Smooth muscle cell (in vitro differentiated cells): ENCODE measurements at regions not wholly inside any gene's neighbourhood (a gene's known extent, or its start where the extent isn't known, plus 50 kb on each side); places are given as distances from the start of the nearest gene placed in this dataset.

ENCODE experiments used
- DNase-seq: peaks from one replicate; lab custom pipeline; 2025; ENCODE audit not compliant: unreplicated experiment; lab: John Stamatoyannopoulos, UW
- H2AFZ ChIP-seq: fragments of 200-600 bp; sonication (generic); 2 replicates; pipeline ENCODE4 v1.6.0; 2016; ENCODE audit warnings: antibody characterized with exemption, low read depth, mild to moderate bottlenecking
- H3F3A ChIP-seq: fragments of 200-600 bp; sonication (generic); 2 replicates; pipeline ENCODE4 v1.6.0; 2017; ENCODE audit warnings: antibody characterized with exemption, low read depth
- H3K27ac ChIP-seq: fragments of 200-600 bp; sonication (generic); 2 replicates; pipeline ENCODE4 v1.5.1; 2016; ENCODE audit warnings: low read depth, mild to moderate bottlenecking
- H3K27me3 ChIP-seq: fragments of 200-600 bp; sonication (generic); 2 replicates; pipeline ENCODE4 v1.6.1; 2016; ENCODE audit warnings: low read depth, mild to moderate bottlenecking
- H3K36me3 ChIP-seq: fragments of 200-600 bp; sonication (generic); 2 replicates; pipeline ENCODE4 v1.5.1; 2016; ENCODE audit warnings: low read depth
- H3K4me1 ChIP-seq: fragments of 200-600 bp; sonication (generic); 2 replicates; pipeline ENCODE4 v1.5.1; 2016; ENCODE audit warnings: low read depth
- H3K4me2 ChIP-seq: fragments of 200-600 bp; sonication (generic); 2 replicates; pipeline ENCODE4 v1.6.0; 2016; ENCODE audit warnings: mild to moderate bottlenecking
- H3K4me3 ChIP-seq: fragments of 200-600 bp; sonication (generic); 2 replicates; pipeline ENCODE4 v1.5.1; 2016; ENCODE audit warnings: mild to moderate bottlenecking
- H3K79me2 ChIP-seq: fragments of 200-600 bp; sonication (generic); 2 replicates; pipeline ENCODE4 v1.6.0; 2016; ENCODE audit warnings: low read depth, mild to moderate bottlenecking
- H3K9ac ChIP-seq: fragments of 200-600 bp; sonication (generic); 2 replicates; pipeline ENCODE4 v1.6.0; 2016; ENCODE audit warnings: low read depth
- H3K9me3 ChIP-seq: fragments of 200-600 bp; sonication (generic); replicated peaks from 2 replicates; pipeline ENCODE4 v1.5.1; 2016; ENCODE audit warnings: low read depth
- H4K20me1 ChIP-seq: fragments of 200-600 bp; sonication (generic); 2 replicates; pipeline ENCODE4 v1.6.0; 2016; ENCODE audit warnings: low read depth
- WGBS: methylation state at CpG from one replicate; pipeline ENCODE4 v1.1.7; 2016; ENCODE audit warnings: low lambda C conversion rate; 5-methylcytosine and 5-hydroxymethylcytosine counted together
- TF ChIP-seq, protein P1 (sequence below): fragments of 200-600 bp; sonication (generic); IDR thresholded peaks from 2 replicates; pipeline ENCODE4 v1.5.1; 2017; ENCODE audit warnings: borderline replicate concordance, mild to moderate bottlenecking, antibody characterized with exemption; ENCODE audit not compliant: insufficient read depth, poor library complexity, severe bottlenecking

DNA sequence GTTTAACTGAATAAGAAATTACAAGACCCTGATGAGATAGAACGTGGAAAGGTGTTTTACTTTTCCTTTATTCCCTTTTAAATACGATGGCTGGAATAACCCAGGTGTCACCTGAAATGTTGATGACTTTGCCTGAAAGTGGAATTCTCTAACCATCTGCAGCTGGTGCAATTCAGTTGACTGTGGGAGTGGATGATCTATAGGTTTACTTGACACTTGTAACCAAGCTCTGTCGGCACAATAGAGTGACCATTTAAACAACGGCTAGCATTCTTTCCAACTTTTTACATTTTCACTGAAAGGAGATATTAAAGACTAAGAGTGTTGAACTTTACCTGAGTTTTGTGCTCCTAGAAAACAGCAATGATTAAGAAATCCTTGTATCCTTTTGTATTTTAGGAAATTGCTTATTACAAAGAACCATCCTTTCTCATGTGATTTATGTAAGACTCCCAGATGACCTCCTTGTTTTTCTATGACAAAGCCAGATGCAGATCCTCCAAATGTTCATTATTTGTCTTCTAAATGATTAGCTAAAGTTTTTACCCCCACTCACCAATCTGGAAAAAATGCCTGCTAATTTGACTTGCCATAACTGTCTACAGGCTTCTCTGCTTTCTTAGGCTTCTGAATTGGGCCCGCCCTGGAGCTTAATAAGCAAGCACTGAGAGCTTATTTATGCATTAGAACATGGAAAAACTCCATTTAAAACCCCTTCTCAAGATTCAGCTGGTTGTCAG lies 129.5 kb upstream of the LRRC7 start:
- no peak overlapping the region for H3K27ac ChIP-seq
- no peak overlapping the region for H3K4me2 ChIP-seq

DNA sequence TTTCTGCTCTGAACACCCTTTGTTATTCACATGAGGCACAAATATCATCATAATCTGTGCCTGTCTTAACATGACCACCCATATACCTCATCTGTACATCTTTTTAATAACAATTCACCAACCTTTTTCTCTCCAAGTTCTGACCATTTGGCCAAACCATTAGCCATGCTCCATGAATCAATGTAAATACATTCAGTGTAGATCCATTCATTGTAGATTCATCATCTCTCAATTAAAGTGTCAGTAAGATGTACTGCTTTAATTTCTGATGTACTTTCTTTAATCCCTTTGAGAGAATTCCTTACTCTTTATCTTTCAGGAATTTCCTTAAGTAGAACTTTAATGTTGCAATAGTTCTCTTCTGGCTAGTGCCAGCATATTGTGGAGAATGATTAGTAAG lies 126.2 kb upstream of the LRRC7 start:
- no peaks in the 10 kb centered on the region for H3K9me3 ChIP-seq
- no peak overlapping the region for H3K4me3 ChIP-seq
- DNase-seq: no peak
- no peaks in the 10 kb centered on the region for H4K20me1 ChIP-seq
- H3K36me3 ChIP-seq: no peaks in the 10 kb centered on the region
- no peaks in the 10 kb centered on the region for H3K27me3 ChIP-seq
- no peaks in the 10 kb centered on the region for H3K79me2 ChIP-seq
- no peak overlapping the region for H3K27ac ChIP-seq
- H3F3A ChIP-seq: no peaks in the 10 kb centered on the region
- TF ChIP-seq, protein P1, sequence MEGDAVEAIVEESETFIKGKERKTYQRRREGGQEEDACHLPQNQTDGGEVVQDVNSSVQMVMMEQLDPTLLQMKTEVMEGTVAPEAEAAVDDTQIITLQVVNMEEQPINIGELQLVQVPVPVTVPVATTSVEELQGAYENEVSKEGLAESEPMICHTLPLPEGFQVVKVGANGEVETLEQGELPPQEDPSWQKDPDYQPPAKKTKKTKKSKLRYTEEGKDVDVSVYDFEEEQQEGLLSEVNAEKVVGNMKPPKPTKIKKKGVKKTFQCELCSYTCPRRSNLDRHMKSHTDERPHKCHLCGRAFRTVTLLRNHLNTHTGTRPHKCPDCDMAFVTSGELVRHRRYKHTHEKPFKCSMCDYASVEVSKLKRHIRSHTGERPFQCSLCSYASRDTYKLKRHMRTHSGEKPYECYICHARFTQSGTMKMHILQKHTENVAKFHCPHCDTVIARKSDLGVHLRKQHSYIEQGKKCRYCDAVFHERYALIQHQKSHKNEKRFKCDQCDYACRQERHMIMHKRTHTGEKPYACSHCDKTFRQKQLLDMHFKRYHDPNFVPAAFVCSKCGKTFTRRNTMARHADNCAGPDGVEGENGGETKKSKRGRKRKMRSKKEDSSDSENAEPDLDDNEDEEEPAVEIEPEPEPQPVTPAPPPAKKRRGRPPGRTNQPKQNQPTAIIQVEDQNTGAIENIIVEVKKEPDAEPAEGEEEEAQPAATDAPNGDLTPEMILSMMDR: no peak
- H2AFZ ChIP-seq: no peak overlapping the region
- H3K4me1 ChIP-seq: no peaks in the 10 kb centered on the region
- no peak overlapping the region for H3K4me2 ChIP-seq
- no peak overlapping the region for H3K9ac ChIP-seq

More for the DNA sequence above, 129.5 kb upstream of the LRRC7 start:
- Histone ChIP-seq H3K9ac (no peak overlapping the region), H3K4me1 (no peaks in the 10 kb centered on the region), H4K20me1 (no peaks in the 10 kb centered on the region), H3K79me2 (no peaks in the 10 kb centered on the region), H3K36me3 (no peaks in the 10 kb centered on the region), H3K27me3 (no peaks in the 10 kb centered on the region), H2AFZ (no peak overlapping the region), H3F3A (no peaks in the 10 kb centered on the region), H3K9me3 (no peaks in the 10 kb centered on the region), H3K4me3 (no peak overlapping the region)
- no peak for DNase-seq
- WGBS: 68% methylated on average over 5 of the region's 5 CpGs
- TF ChIP-seq, protein P1: no peak

DNA sequence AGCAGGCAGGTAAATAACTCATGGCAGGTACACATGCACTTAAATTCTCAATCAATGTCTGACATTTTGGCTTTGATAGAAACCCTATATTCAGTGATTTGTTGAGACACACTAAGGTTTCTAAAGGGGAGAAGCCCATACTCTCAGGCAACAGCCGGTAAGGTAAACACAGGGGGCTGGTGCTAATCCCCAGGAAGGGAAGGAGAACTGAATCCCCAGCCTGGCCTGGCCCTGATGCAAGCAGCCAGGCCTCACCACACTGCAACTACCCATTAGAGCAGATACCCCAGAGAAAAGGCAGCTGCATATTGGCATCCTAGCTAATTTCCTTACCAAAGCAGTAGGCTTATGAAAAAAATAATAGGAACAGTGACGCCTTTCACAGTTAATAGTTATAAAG lies 116.5 kb upstream of the LRRC7 start:
- WGBS: 69% methylated on average over 2 of the region's 2 CpGs
- Histone ChIP-seq H3K36me3 (no peaks in the 10 kb centered on the region), H3K9me3 (no peaks in the 10 kb centered on the region), H2AFZ (no peak overlapping the region), H3K27ac (no peak overlapping the region), H4K20me1 (no peaks in the 10 kb centered on the region), H3K4me1 (no peaks in the 10 kb centered on the region), H3K79me2 (no peaks in the 10 kb centered on the region), H3K9ac (no peak overlapping the region), H3K4me2 (no peak overlapping the region), H3K27me3 (no peaks in the 10 kb centered on the region), H3K4me3 (no peak overlapping the region), H3F3A (no peaks in the 10 kb centered on the region)
- no peak for DNase-seq
- TF ChIP-seq, protein P1: no peak

DNA sequence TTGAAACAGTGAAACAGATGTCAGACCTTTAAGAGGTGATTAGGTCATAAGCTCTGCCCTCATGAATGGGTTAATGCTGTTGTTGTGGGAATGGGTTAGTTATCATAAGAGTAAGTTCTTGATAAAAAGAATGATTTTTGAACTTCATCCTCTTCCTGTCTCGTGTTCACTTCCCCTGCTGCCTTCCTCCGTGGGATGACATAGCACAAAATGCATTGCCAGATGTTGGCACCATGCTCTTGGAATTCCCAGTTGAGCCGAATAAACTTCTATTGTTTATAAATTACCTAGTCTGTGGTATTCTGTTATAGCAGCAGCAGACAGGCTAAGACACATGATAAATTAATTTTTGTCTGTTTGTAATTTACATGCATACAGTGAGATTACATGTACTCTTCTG lies 112.0 kb upstream of the LRRC7 start:
- DNase-seq: no peak
- TF ChIP-seq, protein P1: no peak
- no peak overlapping the region for H3K9ac ChIP-seq
- H3K27ac ChIP-seq: no peak overlapping the region
- no peaks in the 10 kb centered on the region for H3K9me3 ChIP-seq
- no peaks in the 10 kb centered on the region for H4K20me1 ChIP-seq
- no peaks in the 10 kb centered on the region for H3K4me1 ChIP-seq
- no peaks in the 10 kb centered on the region for H3K79me2 ChIP-seq
- no peaks in the 10 kb centered on the region for H3F3A ChIP-seq
- no peak overlapping the region for H3K4me3 ChIP-seq
- WGBS: 83% methylated on average over 3 of the region's 3 CpGs
- no peak overlapping the region for H3K4me2 ChIP-seq
- no peak overlapping the region for H2AFZ ChIP-seq
- no peaks in the 10 kb centered on the region for H3K27me3 ChIP-seq
- no peaks in the 10 kb centered on the region for H3K36me3 ChIP-seq
